HG03045 (cell line): ENCODE measurements at regions not wholly inside any gene's neighbourhood (a gene's known extent, or its start where the extent isn't known, plus 50 kb on each side); places are given as distances from the start of the nearest gene placed in this dataset.

Experiments
- ATAC-seq: cut with Tn5 transposase; IDR thresholded peaks from one replicate; pipeline ENCODE4 v1.9.1; 2021; ENCODE audit warnings: mild to moderate bottlenecking, moderate library complexity; ENCODE audit not compliant: unreplicated experiment

DNA sequence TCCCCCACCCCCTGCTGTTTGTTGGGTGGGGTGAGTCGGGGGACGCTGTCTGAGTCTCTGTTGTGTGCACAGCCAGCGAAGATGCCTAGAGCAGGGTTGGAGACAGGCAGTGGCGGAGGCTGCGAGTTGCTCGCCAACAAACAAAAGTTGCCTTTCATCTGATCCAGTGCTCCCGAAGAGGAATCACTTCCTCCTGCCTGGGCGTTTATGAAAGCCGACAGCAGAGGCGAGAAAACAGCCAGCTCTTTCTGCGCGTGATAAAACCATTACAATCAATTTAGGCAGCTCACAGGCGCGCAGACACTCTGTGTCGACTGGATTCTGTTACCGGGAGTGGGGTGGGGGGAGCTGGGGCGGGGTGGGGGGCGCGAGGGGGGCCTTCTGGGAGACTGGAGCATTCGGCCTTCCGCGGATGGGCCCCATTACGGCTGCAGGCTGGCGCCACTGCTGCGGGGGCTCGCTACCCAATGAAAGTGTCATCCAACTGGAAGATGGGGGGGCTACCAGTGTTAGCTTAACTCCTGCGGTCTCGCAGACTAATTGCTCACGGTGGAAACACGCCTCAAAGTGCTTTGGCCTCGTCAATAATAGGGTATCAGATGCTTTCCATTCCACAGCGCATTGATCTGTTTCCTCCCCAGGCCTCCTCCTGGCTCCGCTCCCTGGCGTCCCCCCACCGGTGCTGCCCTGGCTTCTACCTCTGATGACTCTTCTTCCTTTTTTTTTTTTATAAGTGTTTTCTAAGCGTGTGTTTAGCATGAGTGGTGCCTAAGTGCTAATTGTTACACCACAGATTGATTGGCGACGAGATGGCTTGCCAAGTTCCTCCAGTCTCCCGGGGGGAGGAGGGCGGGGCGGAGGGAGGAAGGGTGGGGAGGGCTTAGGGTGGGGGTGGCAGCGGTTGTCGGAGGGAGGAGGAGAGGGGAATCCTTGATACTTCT is 678.4 kb downstream of the MED13L start:
- no peak for ATAC-seq

DNA sequence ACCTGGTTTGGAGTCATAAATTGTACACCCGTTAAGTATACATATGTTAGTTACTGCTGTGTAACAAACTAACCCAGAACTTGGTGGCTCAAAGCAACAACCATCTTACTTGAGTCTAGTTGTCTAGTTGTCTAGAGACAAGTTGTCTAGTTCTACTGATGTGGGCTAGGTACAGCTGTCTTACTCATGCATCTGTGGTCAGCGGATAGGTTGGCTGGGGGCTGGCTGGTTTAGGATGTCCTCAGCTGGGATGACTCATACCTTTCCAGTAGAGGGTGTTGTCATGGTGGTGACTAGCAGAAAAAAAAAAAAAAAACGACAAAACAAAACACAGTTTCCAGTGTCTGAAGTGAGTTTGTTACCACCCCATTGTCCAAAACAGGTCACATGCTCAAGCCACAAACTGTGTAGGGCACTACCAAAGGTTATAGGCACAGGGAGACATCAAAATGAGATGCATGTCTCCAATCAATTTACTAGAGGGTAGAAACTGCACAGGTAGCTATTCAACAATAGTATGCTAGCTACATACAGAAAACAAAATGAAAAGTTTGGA is 680.3 kb downstream of the MED13L start:
- ATAC-seq = no peak

DNA sequence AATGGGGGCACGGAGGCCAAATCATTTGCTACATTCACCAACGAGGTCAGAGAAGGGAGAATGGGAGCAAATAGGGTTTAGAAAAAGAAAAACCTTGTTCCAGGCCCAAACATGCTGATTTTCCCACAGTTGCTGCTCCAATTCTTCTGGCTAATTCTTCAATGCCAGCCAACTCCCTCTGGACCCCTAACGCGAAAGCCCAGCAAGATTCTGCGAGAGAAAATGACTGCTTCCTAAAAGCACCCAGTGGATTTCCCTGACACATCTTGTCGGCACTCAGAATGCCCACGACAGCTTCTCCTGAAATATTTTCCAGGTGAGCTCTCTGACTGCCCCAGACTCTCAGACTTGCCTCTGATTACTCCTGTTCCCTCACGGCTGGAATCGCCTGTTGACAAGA is 689.4 kb downstream of the MED13L start:
- ATAC-seq = no peak

DNA sequence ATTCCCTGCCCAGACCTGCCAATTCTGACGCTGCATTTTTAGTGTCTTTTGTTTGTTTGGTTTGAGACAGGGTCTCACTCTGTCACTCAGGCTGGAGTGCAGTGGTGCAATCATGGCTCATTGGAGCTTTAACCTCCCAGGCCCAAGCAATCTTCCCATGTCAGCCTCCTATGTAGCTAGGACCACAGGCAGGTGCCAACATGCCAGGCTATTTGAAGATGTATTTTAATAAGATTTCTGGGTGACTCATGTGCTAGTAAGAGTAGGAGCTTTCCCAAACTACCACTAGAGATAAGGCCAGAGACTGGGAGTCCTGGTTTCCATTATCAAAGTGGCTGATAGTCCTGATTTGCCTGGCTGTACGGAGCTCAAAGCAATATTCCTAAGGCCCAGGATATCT is 693.3 kb downstream of the MED13L start:
- no peak for ATAC-seq

DNA sequence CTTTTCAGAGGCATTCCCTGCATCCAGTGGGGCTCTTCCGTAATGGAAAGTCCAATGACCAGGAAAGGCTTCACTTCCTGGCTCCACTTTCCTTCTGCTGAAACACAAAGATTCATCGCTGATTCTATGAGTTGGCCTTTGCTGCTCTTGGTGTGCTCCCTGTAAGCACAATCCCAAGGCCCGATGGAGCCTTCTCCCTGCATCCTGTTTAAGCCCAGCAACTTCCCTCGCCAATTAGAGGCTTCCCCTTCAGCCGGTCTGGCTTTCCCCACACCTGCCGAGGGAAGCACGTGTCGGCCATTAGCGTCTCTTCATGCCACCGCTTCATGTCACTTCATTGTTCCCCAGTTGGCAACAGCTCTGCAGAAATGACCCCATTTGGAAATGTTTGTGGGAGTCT is 693.9 kb downstream of the MED13L start:
- ATAC-seq = no peak

DNA sequence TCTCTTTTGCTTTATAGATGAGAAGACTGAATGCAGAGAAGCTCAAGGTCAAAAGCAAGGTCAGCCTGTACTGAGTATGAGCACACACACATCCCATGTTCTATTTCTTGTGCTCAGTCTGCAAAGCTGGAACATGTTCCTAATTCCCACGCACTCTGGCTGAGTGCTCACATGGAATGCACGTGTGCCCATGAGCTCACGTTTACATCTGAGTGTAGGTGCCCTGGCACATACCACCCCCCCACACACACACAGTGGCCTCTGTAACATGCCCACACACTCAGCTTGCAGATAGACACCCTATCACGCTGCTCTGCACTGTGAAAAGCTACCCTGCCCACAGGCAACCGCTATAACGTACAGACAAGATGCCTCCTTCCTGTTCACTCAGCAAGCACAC is 700.1 kb downstream of the MED13L start:
- no peak for ATAC-seq

DNA sequence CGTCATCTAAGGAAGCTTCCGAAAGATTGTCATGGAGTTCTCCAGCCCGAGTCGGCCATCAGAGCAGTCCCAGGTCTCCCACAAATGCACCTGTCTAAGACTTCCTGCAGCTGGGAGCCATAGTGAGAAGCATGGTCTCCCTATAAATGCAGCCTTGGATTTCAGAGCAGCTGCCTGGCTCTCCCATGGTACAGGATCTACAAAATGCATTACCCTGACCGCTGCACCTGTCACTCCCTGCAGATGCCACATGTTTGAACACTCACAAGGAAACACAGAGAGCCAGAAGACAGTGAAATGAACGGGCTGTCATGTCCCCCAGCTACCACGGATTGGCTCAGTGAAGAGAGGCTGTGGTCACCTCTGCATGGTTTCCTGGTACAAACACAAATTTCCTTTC is 702.7 kb downstream of the MED13L start:
- ATAC-seq = no peak

DNA sequence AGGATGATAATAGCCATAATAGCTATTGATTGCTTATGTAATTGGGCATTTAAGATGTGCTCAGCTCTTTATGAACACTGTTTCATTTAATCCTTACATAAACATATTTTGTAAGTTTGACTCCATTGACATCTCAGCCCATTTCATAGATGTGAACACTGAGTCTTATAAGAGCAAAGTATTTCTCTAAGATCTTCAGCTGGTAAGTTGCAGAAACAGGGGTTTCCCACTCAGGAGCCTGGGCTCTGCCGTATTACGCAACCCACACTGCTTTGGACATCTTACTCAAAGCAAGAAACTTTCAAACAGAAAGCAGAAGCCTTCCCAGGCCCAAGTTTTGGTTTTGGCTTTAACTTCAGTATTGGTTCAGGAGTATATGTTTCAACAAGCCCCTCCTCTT is 705.1 kb downstream of the MED13L start:
- ATAC-seq = peak; percentile 87

DNA sequence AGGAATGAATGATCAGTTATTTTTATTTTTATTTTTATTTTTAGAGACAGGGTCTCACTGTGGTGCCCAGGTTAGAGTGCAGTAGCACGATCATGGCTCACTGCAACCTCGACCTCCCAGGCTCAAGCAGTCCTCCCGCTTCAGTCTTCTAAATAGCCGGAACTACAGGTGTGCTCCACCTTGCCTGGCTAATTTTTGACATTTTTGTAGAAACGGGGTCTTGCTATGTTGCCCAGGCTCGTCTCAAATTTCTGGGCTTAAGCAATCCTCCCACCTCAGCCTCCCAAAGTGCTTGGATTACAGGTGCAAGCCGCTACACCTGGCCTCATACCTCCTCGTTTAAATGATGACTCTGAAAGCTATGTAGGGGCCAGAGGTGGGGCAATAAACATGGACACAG is 706.0 kb downstream of the MED13L start:
- no peak for ATAC-seq

DNA sequence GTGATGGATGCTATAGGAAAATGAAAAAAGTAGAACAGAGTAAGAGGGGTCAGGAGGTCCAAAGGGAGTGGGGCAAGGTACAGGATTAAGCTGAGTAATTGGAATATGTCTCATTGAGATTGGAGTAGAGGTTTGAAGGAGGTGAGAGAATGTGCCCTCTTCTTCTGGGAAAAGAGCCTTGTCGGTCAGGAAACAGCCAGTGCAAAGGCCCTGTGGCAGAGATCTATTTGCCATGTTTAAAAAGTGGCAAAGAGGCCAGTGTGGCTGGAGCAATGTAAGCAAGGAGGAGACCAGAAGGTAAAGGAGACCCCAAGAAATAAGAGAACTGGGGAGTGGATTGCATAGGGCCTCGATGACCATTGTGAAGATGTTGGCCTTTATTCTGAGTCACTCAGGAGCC is 706.5 kb downstream of the MED13L start:
- ATAC-seq = no peak

DNA sequence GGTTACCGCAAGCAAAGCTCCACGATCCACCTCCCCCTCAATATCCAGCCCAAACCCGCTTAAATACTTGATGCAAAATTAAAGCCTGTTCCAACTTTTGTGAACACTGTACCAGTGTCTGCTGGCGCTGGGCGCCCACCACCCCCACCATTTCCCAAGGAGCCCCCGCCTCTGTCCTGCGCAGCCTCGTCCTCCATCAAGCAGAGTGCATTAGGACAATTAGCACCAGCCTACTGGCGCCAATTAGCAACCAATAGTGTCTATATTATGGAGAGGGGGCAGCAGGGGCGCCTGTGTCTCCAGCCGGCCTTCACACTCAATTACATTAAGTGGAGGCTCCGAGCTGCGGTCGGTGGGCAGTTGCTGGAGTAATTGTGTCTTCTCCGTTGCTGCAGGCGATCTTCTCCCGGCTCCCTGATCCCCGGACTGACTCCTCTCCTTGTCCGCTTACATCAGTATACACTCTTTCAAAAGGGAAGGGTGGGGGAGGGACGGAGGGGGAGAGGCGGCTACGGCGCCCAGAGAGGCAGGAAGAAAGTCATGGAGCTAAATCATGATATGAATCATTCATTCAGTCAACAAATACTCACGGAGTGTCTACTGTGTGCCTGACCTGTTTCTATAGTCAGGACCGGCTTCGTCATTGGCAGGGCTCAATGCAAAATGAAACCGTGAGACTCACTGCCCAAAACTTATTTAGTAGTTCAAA is 707.3 kb downstream of the MED13L start:
- ATAC-seq = no peak

DNA sequence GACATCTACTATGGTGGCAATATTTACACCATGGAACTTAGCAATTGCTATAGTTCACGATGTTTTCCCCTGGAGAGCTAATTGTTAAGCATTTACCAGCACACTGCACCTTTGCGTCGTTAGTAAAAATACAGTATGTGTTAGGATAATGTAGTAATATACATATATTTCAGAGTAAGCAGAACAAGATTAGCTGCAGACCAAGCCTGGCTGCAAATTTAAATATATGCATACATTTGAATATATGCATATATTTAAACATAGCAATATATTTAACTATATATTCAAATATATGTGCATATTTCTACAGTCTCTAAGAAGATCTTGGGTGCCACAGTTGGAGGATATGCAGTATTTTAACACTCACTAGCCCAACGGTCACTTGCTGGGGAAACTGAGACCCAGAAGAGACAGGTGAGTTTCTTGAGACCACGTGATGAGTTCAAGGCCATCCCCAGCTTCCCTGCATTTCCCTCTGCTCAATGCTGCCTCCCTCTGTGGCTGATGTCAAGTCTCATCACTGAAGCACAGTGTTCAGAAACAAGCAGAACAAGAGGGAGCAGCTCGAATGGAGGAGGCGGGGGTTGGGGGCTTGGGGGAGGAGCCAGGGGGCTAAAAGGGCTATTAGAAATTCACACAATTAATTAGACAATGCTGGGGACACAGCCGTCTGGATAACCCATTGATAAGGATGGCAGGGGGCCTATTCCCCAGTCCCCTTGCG is 708.0 kb downstream of the MED13L start:
- no peak for ATAC-seq

DNA sequence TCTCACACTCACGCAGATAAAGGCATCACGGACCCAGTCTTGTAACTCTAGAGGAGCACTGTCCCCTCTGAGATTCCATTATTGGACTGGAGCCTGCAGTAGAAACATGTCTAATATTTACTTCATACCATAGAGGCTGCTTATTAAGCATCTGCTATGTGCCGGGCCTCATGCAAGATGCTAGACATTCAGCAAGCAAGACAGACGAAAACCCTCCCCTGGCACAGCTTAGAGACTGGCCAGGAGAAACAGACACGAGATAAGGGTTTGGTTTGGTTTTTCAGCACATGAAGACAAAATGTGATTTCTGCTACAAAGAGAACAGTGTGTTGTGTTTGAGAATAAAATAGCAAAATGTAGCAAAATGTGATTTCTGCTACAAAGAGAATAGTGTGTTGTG is 719.2 kb downstream of the MED13L start:
- ATAC-seq = no peak

DNA sequence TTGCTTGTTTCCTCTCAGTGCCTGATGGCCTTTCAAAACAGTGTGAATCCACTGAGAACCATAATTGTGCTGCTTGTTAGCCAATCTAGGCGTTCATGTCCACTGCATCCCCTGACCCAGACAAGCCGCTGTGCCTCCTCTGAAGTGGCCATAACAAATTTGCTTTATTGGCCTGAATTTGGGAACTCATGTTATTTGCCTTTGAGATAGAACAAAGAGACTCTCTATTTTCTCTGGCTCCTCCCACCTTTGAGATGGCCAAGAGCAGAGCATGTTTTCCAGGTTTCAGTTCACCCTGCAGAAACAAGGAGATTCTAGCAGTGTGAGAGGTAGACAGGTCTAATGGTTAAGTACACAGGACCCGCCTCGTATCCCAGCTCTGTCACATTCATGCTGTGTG is 723.9 kb downstream of the MED13L start:
- ATAC-seq = no peak

DNA sequence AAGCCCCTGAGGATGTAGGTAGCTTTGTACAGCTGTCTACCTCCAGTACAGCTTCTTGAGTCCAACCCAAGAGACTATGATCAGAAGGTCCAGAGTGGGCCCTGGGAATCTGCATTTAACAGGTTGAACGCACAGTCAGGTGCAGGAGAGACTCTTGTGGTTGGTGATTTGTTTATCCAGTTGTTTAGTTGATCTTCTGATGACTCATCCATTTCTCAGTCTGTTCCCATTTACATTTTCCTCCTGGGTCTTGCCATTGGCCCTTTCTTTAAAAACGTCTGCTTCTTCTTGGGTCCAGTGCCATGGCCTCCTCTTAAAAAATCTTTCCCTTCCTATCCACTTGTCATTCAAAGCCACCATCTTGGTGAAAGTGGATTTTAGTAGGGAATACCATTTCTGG is 734.2 kb downstream of the MED13L start:
- ATAC-seq = no peak

DNA sequence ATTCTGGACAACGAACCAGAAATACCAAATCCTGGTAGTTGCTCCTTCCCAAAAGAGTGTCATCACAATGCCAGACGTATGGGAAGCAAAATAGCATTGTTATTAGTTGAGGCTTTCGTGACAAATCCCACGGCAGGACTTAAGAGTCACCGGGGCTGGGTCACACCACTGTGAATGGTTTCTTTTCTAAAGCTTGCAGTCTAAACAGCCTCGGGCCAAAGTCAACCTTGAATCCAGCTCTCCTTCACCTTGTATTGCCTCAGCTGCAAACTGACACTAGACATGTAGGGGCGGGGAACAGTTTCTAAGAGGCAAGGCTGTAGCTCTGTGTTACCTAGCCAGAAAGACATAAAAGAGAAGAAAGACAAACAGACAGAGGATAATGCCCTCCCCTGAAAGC is 734.8 kb downstream of the MED13L start:
- ATAC-seq = no peak

DNA sequence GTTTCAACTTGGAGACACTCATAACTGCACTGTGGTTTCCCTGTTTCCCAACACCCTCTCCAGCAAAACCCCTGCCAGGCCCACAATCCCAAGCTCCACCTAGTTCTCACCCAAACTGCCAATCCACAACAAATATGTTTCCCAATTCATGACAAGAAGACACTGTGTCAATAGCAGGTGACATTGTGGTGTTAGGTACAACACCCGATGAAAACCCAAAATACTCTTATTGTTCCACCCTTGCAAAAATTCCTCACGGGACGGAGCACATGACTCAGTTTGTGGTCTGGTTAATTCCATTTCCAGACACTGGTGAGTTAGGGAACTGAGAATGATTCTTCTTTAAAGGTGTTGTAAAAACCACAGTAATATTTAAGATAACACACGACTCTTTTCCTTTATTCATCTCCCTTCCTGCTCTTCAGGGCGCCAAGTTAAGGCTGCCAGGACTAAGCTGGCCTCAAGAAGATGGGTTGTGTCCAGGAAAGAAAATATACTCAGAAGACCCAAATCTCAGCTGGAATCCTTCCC is 735.5 kb downstream of the MED13L start:
- ATAC-seq = no peak

DNA sequence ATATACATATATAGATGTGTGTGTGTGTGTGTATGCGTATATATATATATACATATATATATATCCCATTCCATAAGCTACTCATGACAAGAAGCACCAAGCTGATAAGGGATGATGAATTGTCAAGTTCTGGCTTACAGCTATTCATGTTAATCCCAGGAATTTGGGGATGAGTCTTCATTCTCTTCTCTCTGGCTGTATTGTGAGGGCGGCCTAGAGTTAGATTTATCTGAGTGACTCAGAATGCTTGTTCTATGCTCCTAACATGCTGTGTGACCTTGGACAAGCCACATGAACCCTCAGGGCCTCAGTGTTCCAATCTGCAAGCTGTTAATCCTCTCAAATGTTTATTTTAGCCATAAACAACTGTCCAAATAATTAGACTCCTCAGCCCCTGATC is 749.0 kb downstream of the MED13L start:
- ATAC-seq = no peak

DNA sequence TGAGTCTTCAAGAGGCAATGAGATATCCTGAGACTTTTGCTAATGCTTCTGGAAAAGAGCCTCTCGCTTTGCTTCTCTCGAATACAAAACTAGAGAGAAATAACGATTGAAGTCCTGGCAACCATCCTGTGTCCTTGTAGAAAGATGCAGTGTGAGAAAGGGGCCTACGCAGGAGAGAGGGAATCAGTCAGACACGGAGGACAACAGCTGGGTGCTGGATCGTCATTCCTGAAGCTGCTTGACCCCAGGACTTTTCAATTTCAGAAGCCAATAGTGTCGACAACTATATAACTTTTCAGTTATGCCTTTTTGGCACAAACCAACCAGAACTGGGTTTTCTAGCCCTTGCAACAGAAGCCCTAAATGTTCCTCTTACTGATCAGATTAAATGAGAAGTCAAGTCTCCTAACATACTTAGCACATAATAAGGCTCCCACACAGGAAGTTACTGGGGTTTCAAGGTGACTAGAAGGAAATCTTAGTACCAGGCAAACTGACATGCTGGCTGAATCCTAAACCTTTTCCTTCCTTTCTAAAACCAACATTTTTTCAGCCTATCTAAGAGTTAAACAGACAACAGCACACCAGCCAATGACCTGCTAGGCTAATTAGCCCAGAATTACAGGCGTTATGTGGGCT is 755.6 kb downstream of the MED13L start:
- no peak for ATAC-seq

DNA sequence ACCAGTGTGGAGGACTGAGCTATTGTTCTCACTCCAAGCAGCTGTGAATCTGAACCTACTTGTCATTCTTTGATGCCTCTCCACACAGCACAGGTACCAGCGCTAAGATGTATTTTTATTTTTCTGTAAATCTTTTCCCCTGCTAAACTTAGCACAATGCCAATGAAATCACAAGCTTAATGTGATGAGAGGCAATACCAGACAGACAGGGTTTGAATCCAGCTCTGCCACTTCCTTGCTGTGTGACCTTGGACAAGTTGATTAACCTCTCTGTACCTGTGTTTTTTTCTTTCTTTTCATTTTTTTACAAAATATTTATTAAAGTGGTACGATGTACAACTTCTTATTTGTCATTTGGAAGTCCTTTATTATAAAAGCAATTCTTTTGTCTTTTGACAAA is 757.6 kb downstream of the MED13L start:
- ATAC-seq = no peak

DNA sequence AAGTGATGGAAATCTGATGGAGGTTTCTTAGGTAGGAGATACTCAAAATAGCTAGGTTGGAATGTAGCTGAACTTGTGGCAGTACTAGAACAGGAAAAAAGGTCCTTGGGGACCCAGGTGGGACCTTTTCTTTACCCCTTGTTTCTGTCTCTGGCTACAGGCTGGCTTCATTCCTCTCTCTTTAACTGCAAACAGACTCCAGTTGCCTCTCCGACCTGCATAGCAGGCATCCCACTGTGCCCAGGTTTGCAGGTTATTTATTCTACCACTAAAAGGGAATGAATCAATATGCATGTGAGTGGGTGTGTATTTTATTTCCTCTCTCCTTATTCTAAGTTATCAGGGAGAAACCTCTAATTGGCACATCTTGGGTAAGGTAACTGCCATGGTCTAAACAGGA is 758.1 kb downstream of the MED13L start:
- ATAC-seq = no peak
